ENCODE measurements at regions not wholly inside any gene's neighbourhood (a gene's known extent, or its start where the extent isn't known, plus 50 kb on each side); places are given as distances from the start of the nearest gene placed in this dataset.

- in situ Hi-C loops (cut with HindIII; ENCODE audit: extremely low pct_ligation_motif_present, low pct_unique_long_range_greater_than_20kb), result no loop called here
- Histone ChIP-seq H3K36me3 (replicated peaks in 1 of 2; ENCODE audit: control insufficient read depth in 1 of 2, insufficient read depth in 2 of 2, low read length in 2 of 2) (no peaks in the 10 kb centered on the region), H3K4me1 (ENCODE audit: insufficient read depth, low read length) (no peaks in the 10 kb centered on the region), H4K20me1 (ENCODE audit: insufficient read depth, low read length) (no peaks in the 10 kb centered on the region), H3K9me3 (ENCODE audit: low read length) (no peaks in the 10 kb centered on the region), H3K4me2 (ENCODE audit: low read depth, low read length) (no peak overlapping the region), H3K27me3 (ENCODE audit: control insufficient read depth in 1 of 2, insufficient read depth in 2 of 2, low read length in 2 of 2) (no peaks in the 10 kb centered on the region), H2AFZ (ENCODE audit: low read length) (no peak overlapping the region), H3K9ac (ENCODE audit: insufficient read depth, low read depth, low read length) (no peak overlapping the region), H3K79me2 (ENCODE audit: insufficient read depth, low read length) (no peaks in the 10 kb centered on the region), H3K4me3 (replicated peaks in 1 of 3; ENCODE audit: insufficient read depth in 1 of 3, low read depth in 2 of 3, low read length in 3 of 3) (no peak overlapping the region), H3K27ac (ENCODE audit: extremely low read length, insufficient read depth, low read length) (no peak overlapping the region)
- POLR2A ChIA-PET, result no interaction called here
- intact Hi-C loops (cut with micrococcal nuclease; ENCODE audit: unreplicated experiment), result no loop called here
- ATAC-seq (no peak), FAIRE-seq (no peak), DNase-seq (ENCODE audit: low spot score) (no peak)
- no TSS peak for BruUV-seq (replicated peaks)
- CTCF ChIA-PET (ENCODE audit: low intra/inter-chr PET ratio, low total read pairs), result no interaction called here
- WGBS (ENCODE audit: low lambda C conversion rate), result 0% methylated on average over 3 of the region's 3 CpGs
- no peak for TF ChIP-seq HIC2 (CRISPR knock-in tag; IDR thresholded peaks at IDR 0.05; ENCODE audit: low read depth)
- no peak for TF ChIP-seq BRF2 (CRISPR knock-in tag; IDR thresholded peaks at IDR 0.05)
- no peak for TF ChIP-seq ZNF816 (CRISPR knock-in tag; IDR thresholded peaks at IDR 0.05; ENCODE audit: borderline replicate concordance)
- TF ChIP-seq TEAD2 (CRISPR knock-in tag; IDR thresholded peaks at IDR 0.05), result no peak
- TF ChIP-seq ZFAT (CRISPR knock-in tag; conservative IDR thresholded peaks at IDR 0.05), result no peak
- TF ChIP-seq ZNF678 (CRISPR knock-in tag; IDR thresholded peaks at IDR 0.05), result no peak
- no peak for TF ChIP-seq STAT6 (CRISPR knock-in tag; IDR thresholded peaks at IDR 0.05; ENCODE audit: borderline replicate concordance)
- TF ChIP-seq BRCA1 (CRISPR knock-in tag; IDR thresholded peaks at IDR 0.05), result no peak
- no peak for TF ChIP-seq MTA3 (CRISPR knock-in tag; IDR thresholded peaks at IDR 0.05)
- TF ChIP-seq ZMAT3 (CRISPR knock-in tag; conservative IDR thresholded peaks at IDR 0.05), result no peak
- no peak for TF ChIP-seq NFYB (CRISPR knock-in tag; IDR thresholded peaks at IDR 0.05)
- no peak for TF ChIP-seq TRIM22 (IDR thresholded peaks at IDR 0.05)
- no peak for TF ChIP-seq MEIS1 (CRISPR knock-in tag; IDR thresholded peaks at IDR 0.05; ENCODE audit: borderline replicate concordance)
- no peak for TF ChIP-seq CBX5 (CRISPR knock-in tag; IDR thresholded peaks at IDR 0.05; ENCODE audit: borderline replicate concordance)
- TF ChIP-seq ZFP41 (CRISPR knock-in tag; IDR thresholded peaks at IDR 0.05; ENCODE audit: borderline replicate concordance), result no peak
- TF ChIP-seq ZNF512 (CRISPR knock-in tag; IDR thresholded peaks at IDR 0.05), result no peak
- no peak for TF ChIP-seq ZBTB8A (CRISPR knock-in tag; IDR thresholded peaks at IDR 0.05; ENCODE audit: borderline replicate concordance, low read depth)
- TF ChIP-seq NFKB2 (CRISPR knock-in tag; IDR thresholded peaks at IDR 0.05; ENCODE audit: borderline replicate concordance), result no peak
Measured at GRCh38 chr3:90040554-90040953, 933.1 kb downstream of the EPHA3 start.

All from HepG2 (cell line).